Skin epidermis (tissue), 12 donors: ENCODE measurements at regions not wholly inside any gene's neighbourhood (a gene's known extent, or its start where the extent isn't known, plus 50 kb on each side); places are given as distances from the start of the nearest gene placed in this dataset.

Experiments
- H3K27ac ChIP-seq, 21 experiments: fragments of 200-600 bp; sonication (generic) in 11 of 21; one replicate each; pipeline ENCODE4 v1.5.0; 2020; ENCODE audit warnings: mild to moderate bottlenecking in 3 of 21, inconsistent platforms in 2 of 21, moderate library complexity in 2 of 21
- H3K4me3 ChIP-seq, 7 experiments: fragments of 200-600 bp; sonication (generic) in 2 of 7; one replicate each; pipeline ENCODE4 v1.5.0; 2020; ENCODE audit warnings: inconsistent platforms in 2 of 7, mild to moderate bottlenecking in 2 of 7, moderate library complexity in 1 of 7

DNA sequence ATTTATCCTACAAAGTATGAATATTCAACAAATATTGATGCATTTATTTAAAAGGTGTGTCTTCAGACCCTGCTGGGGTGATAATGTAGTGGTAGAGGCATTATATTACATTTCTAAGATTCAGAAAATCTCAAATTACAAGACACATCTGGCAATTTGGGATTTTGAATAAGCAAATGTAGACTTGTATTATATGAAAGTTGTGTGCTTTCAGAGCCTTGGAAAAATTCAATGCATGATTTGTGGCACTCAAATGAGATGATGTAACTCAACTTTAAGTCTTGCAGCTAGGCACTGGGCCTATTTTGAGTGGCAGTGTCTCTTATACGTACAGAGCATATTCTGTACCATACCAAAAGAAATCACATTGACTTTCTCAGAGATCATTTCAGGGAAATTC lies 214.4 kb downstream of the ETS1 start:
- H3K27ac ChIP-seq = peak overlapping the region in 1 of 21 experiments; percentile 40

DNA sequence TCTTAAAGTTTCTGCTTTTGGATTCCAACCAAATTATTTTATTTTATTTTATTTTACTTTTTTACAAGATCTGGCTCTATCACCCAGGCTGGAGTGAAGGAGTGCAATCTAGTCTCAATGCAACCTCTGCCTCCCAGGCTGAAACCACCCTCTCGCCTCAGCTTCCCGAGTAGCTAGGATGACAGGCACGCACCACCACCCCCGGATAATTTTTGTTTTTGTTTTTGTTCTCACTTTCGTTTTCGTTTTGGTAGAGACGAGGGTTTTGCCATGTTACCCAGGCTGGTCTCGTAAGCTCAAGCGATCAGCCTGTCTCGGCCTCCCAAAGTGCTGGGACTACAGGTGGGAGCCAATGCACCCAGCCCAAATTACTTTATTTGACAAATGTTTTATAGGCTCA lies 219.8 kb downstream of the ETS1 start:
- Histone ChIP-seq H3K4me3 (no peak overlapping the region), H3K27ac (no peak overlapping the region)

More for the DNA sequence above, 214.4 kb downstream of the ETS1 start:
- no peak overlapping the region for H3K4me3 ChIP-seq

DNA sequence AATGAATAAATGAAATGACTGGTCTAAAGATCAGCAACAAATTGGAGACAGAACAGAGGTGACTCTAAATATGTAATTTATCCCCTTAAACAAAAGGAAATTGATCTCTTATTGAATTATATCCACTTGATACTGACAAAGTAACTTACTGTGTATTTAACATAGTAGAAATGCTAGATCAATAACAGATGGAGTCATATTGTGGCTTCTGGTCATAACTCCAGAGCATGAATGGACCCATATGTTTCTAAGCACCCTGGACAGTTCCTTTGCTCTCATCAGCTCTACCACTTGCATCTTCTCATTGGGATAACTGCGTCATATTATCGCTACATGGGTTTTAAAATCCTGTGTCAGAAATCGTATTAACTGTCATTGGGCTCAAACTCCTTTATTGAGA lies 222.3 kb downstream of the ETS1 start:
- Histone ChIP-seq H3K27ac (no peak overlapping the region), H3K4me3 (no peak overlapping the region)

DNA sequence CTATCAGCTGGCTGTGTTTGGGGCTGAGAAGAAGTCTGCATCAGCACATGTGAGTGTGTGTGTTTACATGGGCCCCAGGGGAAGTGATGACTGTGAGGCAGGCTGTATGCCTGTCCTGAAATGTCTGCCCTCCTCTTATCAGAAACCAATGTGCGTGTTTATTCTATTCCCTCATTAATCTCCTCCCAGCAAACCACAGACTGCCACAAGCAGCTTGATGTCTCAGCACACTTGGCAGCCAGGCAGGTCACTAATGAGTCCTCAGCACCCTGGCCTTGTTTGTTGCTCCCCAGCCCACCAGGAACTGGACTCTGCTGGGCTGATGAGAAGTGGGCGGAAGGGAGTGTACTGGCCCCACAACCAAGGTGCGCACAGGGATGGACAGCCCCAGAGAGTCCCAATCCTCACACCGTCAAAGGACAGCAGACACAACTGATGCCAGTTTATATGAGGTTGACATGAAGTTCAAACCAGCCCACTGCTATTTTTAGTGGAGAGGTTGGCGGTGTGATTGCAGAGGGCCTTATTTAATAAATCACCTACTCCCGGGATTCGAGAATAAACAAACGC lies 225.8 kb downstream of the ETS1 start:
- Histone ChIP-seq H3K27ac (no peak overlapping the region), H3K4me3 (no peak overlapping the region)

DNA sequence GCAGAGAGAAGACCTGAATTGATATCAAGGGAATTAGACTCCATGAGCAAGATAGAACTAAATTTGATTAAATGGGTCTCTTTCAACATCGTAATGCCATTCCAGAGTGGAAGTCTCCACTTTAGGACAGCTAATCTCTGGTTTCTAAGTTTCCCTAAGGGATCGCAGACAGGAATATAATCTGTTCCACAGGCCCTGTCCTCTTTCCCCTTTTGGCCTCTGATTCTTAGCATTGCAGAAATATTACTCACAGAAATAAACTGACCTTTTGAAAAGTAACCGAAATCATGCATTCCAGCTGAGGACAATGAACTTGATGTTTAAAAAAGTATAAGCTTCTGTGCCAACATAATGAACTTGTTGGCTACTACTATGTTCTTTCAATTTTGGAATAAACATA lies 227.8 kb downstream of the ETS1 start:
- no peak overlapping the region for H3K27ac ChIP-seq
- H3K4me3 ChIP-seq = no peak overlapping the region

DNA sequence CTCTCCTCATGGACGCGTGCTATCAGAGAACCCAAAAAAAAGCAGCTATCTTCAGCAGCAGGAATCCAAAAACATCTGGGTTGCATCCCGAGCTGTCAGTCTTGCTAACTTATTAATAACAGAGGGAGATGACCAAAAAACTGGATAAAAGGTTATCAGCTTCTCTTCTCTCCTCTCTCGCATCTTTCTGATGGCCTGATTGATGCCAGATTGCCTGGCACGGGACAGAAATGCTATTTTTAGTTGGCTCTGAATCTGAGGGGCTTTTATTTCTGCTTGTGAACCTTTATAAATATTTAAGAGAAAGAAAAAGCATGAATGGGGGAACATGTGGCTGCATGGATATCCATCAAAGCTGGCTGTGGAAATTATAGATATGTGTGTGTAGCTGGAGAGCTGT lies 230.3 kb downstream of the ETS1 start:
- H3K27ac ChIP-seq = no peak overlapping the region
- H3K4me3 ChIP-seq = no peak overlapping the region

DNA sequence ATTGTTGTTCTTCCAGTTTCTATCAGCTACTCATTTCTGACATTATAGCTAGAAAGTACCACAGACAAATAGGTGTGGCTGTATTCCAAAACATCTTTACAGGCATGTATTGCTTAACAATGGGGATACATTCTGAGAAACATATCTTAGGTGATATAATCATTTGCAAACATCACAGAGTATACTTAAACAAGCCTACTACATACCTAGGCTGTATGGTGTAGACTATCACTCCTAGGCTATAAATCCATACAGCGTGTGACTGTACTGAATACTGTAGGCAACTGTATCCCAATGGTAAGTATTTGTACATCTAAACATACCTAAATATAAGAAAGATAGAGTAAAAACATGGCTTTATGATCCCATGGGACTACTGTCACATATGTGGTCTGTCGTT lies 231.8 kb downstream of the ETS1 start:
- no peak overlapping the region for H3K4me3 ChIP-seq

DNA sequence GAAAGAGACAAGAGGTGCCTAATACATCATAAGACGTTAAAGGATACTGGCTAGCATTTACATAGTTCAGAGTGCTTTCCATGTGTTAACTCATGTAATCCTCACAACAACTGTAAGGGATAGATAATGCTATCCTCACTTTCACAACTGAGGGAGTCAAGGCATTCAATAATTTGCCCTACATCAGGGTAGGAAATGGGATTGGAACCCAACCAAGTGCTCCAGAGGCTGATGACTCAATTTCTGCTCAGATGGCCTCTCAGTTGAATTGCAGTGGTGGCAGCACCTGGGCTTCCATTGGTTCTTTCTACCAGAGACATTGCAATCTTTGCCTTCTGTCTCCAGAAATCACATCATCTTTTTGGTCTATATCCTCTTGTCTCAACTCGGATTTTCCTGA lies 232.9 kb downstream of the ETS1 start:
- Histone ChIP-seq H3K4me3 (no peak overlapping the region), H3K27ac (no peak overlapping the region)

More for the DNA sequence above, 231.8 kb downstream of the ETS1 start:
- no peak overlapping the region for H3K27ac ChIP-seq

DNA sequence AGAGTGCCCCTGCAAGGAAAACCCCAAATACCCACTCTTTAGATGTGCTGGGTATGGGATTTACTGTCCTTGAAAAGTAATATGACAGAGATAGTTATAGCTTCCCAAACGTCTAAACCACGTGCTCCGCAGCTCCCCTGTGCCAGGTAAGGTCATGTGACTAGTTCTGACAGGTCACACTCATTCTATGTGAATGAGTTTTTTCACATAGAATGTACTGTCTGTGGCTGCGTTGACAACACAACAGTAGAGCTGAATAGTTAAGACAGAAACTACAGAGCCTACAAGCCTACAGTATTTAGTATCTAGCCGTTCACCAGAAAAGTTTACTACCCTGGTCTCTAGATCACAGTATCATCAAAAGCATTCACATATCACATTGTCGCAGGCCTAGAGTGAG lies 236.2 kb downstream of the ETS1 start:
- Histone ChIP-seq H3K27ac (no peak overlapping the region), H3K4me3 (no peak overlapping the region)

DNA sequence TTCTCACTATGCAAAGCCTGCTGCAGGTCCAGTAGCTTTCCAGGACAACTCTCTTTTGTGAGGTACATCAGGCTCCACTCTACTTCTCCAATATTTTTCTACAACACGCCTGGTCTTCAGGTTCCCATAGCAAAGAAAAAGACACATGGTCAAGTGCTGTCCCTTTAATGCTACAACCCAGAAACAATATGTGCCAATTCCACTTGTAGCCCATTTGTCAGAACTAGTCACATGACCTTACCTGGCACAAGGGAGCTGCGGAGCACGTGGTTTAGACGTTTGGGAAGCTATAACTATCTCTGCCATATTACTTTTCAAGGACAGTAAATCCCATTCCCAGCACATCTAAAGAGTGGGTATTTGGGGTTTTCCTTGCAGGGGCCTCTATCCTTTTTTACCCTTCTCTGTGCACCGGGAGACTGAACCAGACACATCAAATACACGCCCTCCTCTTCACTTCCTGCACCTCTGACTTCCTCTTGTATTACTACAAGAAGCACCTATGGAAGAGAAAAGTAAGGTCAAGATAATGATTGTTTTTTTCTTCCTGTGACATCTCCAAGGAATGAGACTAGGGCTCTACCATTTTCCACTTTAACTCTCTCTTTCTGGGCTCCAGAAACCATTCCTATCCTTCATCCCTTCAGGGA lies 237.6 kb downstream of the ETS1 start:
- Histone ChIP-seq H3K27ac (no peak overlapping the region), H3K4me3 (no peak overlapping the region)

DNA sequence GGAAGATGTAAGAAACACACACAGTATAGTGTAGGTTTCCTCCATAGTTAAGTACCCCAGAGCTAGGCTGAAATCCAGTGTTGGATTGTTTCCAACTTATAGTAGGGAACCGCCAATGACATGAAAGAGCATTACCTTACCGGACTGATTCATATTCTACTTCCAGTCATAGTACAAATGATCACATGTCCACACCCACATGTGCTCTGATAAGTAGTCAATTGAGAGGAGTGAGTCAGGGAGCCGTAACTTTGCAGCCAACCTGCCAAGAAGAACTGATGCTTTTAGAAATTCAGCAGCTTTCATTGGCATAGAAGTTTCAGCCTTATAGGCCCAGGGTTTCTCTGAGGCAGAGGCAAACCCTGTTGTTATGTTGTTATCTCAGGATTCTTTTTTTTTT lies 240.6 kb downstream of the ETS1 start:
- Histone ChIP-seq H3K4me3 (no peak overlapping the region), H3K27ac (no peak overlapping the region)

DNA sequence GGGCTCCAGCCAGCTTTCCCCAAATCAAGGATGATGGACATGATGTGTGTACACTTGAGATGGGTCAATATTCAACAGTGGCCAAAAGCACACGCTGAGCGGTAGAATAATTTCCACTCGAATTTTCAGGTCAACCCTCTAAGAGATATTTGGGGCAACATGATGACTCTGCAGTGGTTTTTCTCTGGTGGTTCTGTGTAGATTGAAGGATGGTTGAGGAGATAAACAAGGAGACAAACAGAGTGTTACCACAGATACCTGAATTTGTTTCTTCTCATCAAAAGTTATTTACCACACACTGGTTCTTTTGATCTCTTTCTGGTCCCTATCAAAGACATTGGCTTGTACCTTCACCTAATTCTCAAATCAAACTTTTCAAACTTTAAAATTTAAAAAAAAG lies 242.0 kb downstream of the ETS1 start:
- H3K4me3 ChIP-seq = no peak overlapping the region
- H3K27ac ChIP-seq = peak overlapping the region in 1 of 21 experiments; percentile 43

DNA sequence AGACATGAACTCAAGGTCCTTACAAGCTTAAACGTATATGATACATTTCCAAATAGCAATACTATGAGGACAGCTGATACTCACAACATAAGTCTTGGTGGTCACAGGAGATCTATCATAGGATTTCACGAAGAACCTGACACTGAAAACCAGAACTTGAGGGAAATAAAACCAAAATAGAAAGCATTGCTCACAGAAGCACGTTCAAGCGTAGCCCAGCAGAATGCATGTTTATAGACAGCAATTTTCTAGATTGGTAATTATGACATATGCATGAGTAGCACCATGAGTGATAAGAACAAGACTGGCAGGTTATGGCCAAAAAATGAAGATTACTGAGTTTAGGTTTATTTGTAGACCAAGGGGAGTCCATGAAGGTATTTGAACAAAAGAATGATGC lies 243.5 kb downstream of the ETS1 start:
- Histone ChIP-seq H3K27ac (peak overlapping the region in 7 of 21 experiments; percentile 24 to 84 (median 77)), H3K4me3 (no peak overlapping the region)

DNA sequence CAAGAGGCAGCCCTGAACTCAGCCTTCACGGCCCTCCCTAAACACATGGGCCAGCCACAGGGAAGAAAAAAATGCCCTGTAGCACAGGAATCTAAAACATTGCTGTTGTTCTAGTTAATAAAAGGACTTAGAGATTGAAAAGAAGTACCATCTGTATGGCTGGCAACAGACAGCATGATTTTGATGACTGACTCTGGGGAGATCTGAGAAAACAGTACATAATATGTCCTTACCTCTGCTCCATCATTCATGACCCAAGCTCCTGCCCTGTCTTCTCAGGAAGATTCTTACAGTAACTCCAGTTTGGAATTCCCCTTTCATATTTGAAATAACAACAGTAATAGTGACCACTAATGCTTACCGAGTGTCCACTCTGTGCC lies 244.2 kb downstream of the ETS1 start:
- Histone ChIP-seq H3K27ac (peak overlapping the region in 16 of 21 experiments; percentile 6 to 84 (median 68)), H3K4me3 (no peak overlapping the region)

DNA sequence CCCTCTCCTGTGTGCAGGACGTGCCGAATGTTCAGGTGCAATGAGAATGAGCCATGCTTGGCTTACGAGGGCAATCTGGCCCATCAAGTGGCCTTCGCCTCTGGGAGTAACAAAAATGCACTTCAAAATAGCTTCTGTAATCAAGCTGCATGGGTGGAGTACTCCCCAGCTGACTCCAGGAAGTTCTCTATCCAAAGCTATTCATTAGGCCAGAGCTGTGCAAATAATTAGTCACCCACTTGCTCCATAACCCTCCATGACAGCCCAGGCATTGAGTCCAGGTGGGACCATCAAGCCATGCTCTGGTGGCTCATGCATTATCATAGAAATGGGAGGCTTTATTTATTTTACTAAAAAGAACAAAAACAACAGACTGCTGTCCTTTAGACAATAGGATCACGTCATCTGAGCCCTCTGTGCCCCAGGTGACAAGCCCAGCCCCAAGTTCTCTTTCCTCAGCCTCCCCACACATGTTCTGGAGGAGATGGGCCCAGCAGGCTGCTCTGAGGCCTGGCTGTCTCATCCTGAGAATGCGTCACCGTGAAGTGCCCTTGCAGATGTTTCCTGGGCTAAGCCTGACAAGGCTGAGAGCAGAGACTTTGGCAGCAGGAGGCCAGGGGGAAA lies 244.7 kb downstream of the ETS1 start:
- Histone ChIP-seq H3K27ac (peak overlapping the region in 19 of 21 experiments; percentile 6 to 84 (median 62)), H3K4me3 (no peak overlapping the region)

DNA sequence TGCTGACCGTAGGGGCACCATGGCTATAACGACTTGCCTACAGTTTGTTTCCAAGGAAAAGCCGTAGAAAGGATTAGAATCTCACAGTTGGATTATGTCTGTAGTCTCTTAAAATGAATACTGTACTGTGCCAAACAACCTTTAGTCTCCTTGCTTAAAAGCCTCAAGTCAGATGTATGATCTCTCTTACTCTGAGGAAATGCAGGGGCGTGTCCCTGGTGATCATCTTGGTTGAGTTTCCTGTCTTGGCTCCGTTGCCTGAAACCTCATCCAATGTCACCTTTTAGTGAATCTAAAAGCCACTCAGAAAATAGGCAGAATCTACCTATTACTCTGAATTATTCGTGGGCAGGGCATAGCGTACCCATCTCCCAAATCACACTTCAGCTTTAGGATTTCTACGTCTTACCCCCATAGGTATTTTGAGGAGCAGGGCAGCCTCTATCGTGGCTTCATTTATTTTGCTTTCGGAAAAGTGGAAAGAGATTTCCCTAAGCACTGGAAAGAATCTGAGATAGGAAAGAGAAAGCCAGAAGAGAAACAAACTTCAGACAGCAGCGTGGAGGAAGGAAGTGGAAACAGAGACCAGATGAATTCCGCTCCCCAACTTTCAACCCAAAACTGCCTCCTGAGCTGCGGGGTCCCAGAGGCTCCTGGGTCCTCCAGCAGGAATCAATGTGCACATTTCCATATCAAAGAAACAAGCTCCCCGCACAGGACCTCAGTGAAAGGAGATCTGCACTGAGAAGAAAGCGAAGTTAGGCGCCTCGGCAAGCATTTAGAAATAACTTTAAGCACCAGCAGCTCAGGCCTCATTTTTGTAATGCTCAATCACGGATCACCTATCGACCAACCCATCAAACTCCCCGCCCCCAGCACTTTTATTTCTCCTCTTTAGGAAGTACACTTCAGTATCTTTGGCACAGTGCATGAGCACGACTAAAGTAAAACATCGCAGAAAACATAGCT lies 245.8 kb downstream of the ETS1 start:
- Histone ChIP-seq H3K4me3 (no peak overlapping the region), H3K27ac (peak overlapping the region in 19 of 21 experiments; percentile 6 to 84 (median 56))

DNA sequence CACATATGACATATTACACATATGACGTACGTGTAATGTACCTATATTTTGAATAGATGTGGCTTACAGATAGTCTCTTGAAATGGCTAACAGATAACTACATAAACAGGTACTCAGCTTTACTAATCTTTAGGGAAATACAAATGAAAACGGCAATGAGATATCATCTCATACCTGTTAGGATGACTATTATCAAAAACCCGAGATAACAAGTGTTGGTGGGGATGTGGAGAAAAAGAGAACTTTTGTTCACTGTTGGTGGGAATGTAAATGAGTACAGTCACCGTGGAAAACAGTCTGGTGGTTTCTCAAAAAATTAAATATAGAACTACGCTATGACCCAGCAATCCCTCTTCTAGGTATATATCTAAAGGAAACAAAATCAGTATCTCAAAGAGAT lies 247.6 kb downstream of the ETS1 start:
- peak overlapping the region in 2 of 21 experiments; percentile 27 to 84 for H3K27ac ChIP-seq
- no peak overlapping the region for H3K4me3 ChIP-seq

DNA sequence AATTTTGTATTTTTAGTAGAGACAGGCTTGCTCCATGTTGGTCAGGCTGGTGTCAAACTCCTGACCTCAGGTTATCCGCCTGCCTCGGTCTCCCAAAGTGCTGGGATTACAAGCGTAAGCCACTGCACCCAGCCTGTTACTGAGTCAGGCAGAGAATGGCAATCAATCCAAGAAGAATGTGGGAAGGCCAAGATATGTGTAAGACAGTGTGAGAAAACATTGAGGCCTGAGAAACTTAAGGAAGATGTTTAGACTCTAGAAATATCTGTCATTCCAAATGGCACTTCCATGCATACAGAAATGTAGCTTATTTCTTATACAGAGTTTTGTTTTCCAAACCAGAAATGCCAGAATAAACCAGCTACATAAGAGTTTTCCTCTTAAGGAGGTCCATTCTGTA lies 248.5 kb downstream of the ETS1 start:
- H3K27ac ChIP-seq = no peak overlapping the region
- no peak overlapping the region for H3K4me3 ChIP-seq

DNA sequence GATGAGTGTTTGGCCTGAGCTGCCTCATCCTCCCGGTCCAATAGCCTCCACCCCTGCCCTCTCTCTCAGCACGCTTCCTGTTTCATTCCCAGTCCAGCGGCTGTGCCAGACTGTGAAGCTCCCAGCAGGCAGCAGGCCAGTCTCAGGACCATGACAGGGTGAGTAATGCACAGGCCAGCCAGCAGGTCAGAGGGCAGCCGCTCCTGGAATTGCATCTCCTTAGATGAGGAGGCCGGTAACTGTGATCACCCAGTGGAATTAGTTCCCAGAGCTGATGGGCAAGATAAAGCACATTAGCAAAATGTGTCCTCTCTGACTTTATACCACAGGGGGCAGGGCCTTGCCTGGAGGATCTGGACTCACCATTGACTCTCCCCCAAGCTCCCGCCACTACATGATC lies 251.2 kb downstream of the ETS1 start:
- peak overlapping the region in 3 of 21 experiments; percentile 13 to 70 (median 39) for H3K27ac ChIP-seq
- H3K4me3 ChIP-seq = no peak overlapping the region

DNA sequence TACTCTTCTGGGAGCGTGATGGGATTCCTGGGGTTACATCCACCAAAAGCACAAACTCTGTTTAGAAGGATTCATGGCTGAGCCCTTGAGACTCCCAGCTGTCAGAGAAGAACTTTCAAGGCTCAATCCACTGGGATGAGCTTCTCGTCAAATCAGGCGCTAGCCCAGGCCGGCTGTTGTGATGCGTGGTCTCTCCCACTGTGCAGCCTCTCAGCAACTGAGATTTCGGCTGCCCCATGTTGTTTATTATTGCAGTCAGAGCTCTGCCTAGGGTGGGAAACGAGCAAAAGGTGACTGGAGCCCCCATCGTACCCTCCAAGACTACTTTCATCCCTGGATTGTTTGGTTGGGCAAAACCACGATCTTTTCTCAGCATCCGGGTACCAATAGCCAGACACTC lies 251.6 kb downstream of the ETS1 start:
- H3K27ac ChIP-seq = peak overlapping the region in 5 of 21 experiments; percentile 11 to 70 (median 32)
- H3K4me3 ChIP-seq = no peak overlapping the region
